NB4 (cell line): ENCODE measurements at regions not wholly inside any gene's neighbourhood (a gene's known extent, or its start where the extent isn't known, plus 50 kb on each side); places are given as distances from the start of the nearest gene placed in this dataset.

Experiments
- CTCF ChIP-seq: IDR thresholded peaks from one replicate; pipeline ENCODE4 v1.5.1; 2012; ENCODE audit warnings: low read depth, low read length
- MAX ChIP-seq: IDR thresholded peaks from 2 replicates; pipeline ENCODE4 v1.6.1; 2011; ENCODE audit warnings: low read depth, low read length
- MYC ChIP-seq: IDR thresholded peaks from 2 replicates; pipeline ENCODE4 v1.6.1; 2011; ENCODE audit warnings: low read depth, low read length
- POLR2A ChIP-seq: IDR thresholded peaks from 2 replicates; pipeline ENCODE4 v1.6.1; 2011; ENCODE audit warnings: mild to moderate bottlenecking; ENCODE audit not compliant: insufficient read length; ENCODE audit errors: extremely low read depth

GRCh38 chr6:128740951-128741350 lies 142.0 kb upstream of the LAMA2 start:
- TF ChIP-seq POLR2A, result no peak
- no peak for TF ChIP-seq CTCF
- TF ChIP-seq MAX, result no peak
- TF ChIP-seq MYC, result no peak
